Endothelial cell (in vitro differentiated cells): ENCODE measurements at regions not wholly inside any gene's neighbourhood (a gene's known extent, or its start where the extent isn't known, plus 50 kb on each side); places are given as distances from the start of the nearest gene placed in this dataset.

Experiments
- DNase-seq: peaks from one replicate; pipeline ENCODE4 v3.0.0; 2021; ENCODE audit warnings: low spot score
- H3K27ac Mint-ChIP-seq: one replicate; pipeline ENCODE4 v1.8.0; 2021; ENCODE audit warnings: mixed read lengths, inconsistent platforms; ENCODE audit not compliant: unreplicated experiment
- H3K27me3 Mint-ChIP-seq: one replicate; pipeline ENCODE4 v1.8.0; 2021; ENCODE audit warnings: mild to moderate bottlenecking, moderate library complexity, mixed read lengths, inconsistent platforms; ENCODE audit not compliant: unreplicated experiment
- H3K36me3 Mint-ChIP-seq: one replicate; pipeline ENCODE4 v1.8.0; 2021; ENCODE audit warnings: mild to moderate bottlenecking, low read depth, mixed read lengths, inconsistent platforms; ENCODE audit not compliant: unreplicated experiment
- H3K4me1 Mint-ChIP-seq: one replicate; pipeline ENCODE4 v1.8.0; 2021; ENCODE audit warnings: mild to moderate bottlenecking, mixed read lengths, inconsistent platforms; ENCODE audit not compliant: unreplicated experiment
- H3K4me3 Mint-ChIP-seq: one replicate; pipeline ENCODE4 v1.8.0; 2021; ENCODE audit warnings: mild to moderate bottlenecking, mixed read lengths, inconsistent platforms; ENCODE audit not compliant: unreplicated experiment
- H3K9me3 Mint-ChIP-seq: one replicate; pipeline ENCODE4 v1.8.0; 2021; ENCODE audit warnings: mixed read lengths, inconsistent platforms; ENCODE audit not compliant: unreplicated experiment
- TF ChIP-seq, protein P1 (sequence below): fragments of 200-600 bp; sonication (generic); IDR thresholded peaks from one replicate; pipeline ENCODE4 v1.5.0; 2021; ENCODE audit warnings: antibody characterized with exemption; ENCODE audit not compliant: unreplicated experiment

DNA sequence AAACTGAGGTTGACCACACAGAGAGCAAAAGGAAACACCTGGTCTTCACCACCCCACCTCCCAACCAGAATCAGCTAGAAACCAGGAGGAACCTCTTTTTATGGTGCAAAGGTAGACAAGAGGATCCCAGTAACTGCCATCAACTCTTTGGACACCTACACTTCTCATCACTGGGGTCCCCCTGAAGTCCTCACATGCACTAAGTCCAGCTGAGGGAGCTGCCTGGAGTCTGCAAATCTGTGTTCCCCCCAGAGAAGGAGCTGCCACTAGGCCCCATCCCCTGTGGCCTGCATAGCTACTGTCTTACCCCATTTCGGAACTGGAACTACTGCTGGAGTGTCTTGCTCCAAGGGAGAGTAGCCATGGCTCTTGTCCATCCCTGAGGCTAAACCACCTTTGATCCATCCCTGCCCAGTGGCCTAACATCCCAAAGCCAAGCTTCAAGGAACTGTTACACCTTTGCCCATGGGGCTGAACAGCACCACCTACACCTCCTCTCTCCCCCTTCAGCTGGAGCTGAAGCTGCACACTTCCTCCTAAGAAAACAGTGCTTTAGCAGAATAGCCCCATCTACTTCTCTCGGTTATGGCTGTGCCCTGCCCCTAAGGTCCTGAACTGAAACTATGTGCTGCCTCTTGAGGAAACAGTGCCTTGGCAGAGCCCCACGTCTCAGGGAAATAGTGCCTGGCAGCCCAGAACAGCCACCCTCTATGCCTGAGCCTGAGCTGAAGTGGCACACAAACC lies 85.4 kb upstream of the CD53 start:
- Mint-ChIP-seq H3K4me1 (no peaks in the 10 kb centered on the region), H3K36me3 (no peaks in the 10 kb centered on the region), H3K9me3 (no peaks in the 10 kb centered on the region), H3K27ac (no peak overlapping the region), H3K27me3 (no peaks in the 10 kb centered on the region), H3K4me3 (no peak overlapping the region)
- TF ChIP-seq, protein P1, sequence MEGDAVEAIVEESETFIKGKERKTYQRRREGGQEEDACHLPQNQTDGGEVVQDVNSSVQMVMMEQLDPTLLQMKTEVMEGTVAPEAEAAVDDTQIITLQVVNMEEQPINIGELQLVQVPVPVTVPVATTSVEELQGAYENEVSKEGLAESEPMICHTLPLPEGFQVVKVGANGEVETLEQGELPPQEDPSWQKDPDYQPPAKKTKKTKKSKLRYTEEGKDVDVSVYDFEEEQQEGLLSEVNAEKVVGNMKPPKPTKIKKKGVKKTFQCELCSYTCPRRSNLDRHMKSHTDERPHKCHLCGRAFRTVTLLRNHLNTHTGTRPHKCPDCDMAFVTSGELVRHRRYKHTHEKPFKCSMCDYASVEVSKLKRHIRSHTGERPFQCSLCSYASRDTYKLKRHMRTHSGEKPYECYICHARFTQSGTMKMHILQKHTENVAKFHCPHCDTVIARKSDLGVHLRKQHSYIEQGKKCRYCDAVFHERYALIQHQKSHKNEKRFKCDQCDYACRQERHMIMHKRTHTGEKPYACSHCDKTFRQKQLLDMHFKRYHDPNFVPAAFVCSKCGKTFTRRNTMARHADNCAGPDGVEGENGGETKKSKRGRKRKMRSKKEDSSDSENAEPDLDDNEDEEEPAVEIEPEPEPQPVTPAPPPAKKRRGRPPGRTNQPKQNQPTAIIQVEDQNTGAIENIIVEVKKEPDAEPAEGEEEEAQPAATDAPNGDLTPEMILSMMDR: no peak
- no peak for DNase-seq

- Mint-ChIP-seq H3K4me1 (no peaks in the 10 kb centered on the region), H3K36me3 (no peaks in the 10 kb centered on the region), H3K9me3 (no peaks in the 10 kb centered on the region), H3K4me3 (no peak overlapping the region), H3K27me3 (no peaks in the 10 kb centered on the region), H3K27ac (no peak overlapping the region)
- DNase-seq: no peak
- TF ChIP-seq, protein P1: no peak
Measured at GRCh38 chr1:110786802-110787327, 86.1 kb upstream of the CD53 start.

- H3K4me1 Mint-ChIP-seq: peaks cover 2% of the 10 kb centered on the region
- no peaks in the 10 kb centered on the region for H3K27me3 Mint-ChIP-seq
- H3K9me3 Mint-ChIP-seq: no peaks in the 10 kb centered on the region
- no peak overlapping the region for H3K27ac Mint-ChIP-seq
- no peak overlapping the region for H3K4me3 Mint-ChIP-seq
- H3K36me3 Mint-ChIP-seq: no peaks in the 10 kb centered on the region
- no peak for DNase-seq
- TF ChIP-seq, protein P1: no peak
Measured at GRCh38 chr1:110785612-110786011, 87.3 kb upstream of the CD53 start.

GRCh38 chr1:110785055-110785454 lies 87.9 kb upstream of the CD53 start:
- Mint-ChIP-seq H3K27me3 (peaks cover 2% of the 10 kb centered on the region), H3K4me1 (peaks cover 3% of the 10 kb centered on the region), H3K9me3 (no peaks in the 10 kb centered on the region), H3K36me3 (no peaks in the 10 kb centered on the region), H3K27ac (no peak overlapping the region), H3K4me3 (no peak overlapping the region)
- TF ChIP-seq, protein P1: no peak
- no peak for DNase-seq

GRCh38 chr1:110783292-110783918 lies 89.5 kb upstream of the CD53 start:
- TF ChIP-seq, protein P1: peak; percentile 97
- H3K9me3 Mint-ChIP-seq: no peaks in the 10 kb centered on the region
- no peak overlapping the region for H3K4me3 Mint-ChIP-seq
- peaks cover 4% of the 10 kb centered on the region for H3K27me3 Mint-ChIP-seq
- peaks cover 3% of the 10 kb centered on the region for H3K4me1 Mint-ChIP-seq
- no peak overlapping the region for H3K27ac Mint-ChIP-seq
- H3K36me3 Mint-ChIP-seq: no peaks in the 10 kb centered on the region
- peak; percentile 48 for DNase-seq
